ENCODE measurements at regions not wholly inside any gene's neighbourhood (a gene's known extent, or its start where the extent isn't known, plus 50 kb on each side); places are given as distances from the start of the nearest gene placed in this dataset.

DNA sequence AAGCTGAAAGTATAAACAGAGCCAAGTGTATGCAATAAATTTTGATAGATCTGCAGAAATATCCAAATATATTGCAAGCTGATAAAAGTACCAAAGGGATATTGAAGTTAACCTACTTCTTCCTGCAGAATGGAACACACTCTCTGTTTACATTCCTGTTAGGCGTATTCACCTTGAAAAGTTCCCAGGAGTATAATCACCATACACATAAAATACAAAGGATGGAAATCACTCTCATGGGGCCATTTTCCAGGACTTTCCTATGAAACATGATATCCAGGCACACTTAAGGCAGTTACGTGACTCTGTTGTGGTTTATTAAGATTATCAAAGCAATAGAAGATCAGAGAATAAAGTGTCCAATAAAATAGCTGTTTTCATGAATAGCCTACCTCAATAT lies 1142.3 kb downstream of the NLGN4X start:
- TF ChIP-seq PATZ1 (CRISPR knock-in tag; IDR thresholded peaks at IDR 0.05; ENCODE audit: borderline replicate concordance): no peak
- no peak for TF ChIP-seq CSDC2 (CRISPR knock-in tag; IDR thresholded peaks at IDR 0.05)
- TF ChIP-seq BACH2 (CRISPR knock-in tag; IDR thresholded peaks at IDR 0.05; ENCODE audit: borderline replicate concordance): no peak
- no peak for TF ChIP-seq ISL1 (CRISPR knock-in tag; IDR thresholded peaks at IDR 0.05)
- TF ChIP-seq TCF4 (CRISPR knock-in tag; IDR thresholded peaks at IDR 0.05; ENCODE audit: borderline replicate concordance): no peak
- no peak for TF ChIP-seq SNAI2 (CRISPR knock-in tag; IDR thresholded peaks at IDR 0.05)
- TF ChIP-seq, protein P1, sequence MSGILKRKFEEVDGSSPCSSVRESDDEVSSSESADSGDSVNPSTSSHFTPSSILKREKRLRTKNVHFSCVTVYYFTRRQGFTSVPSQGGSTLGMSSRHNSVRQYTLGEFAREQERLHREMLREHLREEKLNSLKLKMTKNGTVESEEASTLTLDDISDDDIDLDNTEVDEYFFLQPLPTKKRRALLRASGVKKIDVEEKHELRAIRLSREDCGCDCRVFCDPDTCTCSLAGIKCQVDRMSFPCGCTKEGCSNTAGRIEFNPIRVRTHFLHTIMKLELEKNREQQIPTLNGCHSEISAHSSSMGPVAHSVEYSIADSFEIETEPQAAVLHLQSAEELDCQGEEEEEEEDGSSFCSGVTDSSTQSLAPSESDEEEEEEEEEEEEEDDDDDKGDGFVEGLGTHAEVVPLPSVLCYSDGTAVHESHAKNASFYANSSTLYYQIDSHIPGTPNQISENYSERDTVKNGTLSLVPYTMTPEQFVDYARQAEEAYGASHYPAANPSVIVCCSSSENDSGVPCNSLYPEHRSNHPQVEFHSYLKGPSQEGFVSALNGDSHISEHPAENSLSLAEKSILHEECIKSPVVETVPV (CRISPR knock-in tag; IDR thresholded peaks at IDR 0.05): no peak
- TF ChIP-seq RARB (CRISPR knock-in tag; IDR thresholded peaks at IDR 0.05): no peak
- no peak for TF ChIP-seq ARNTL (CRISPR knock-in tag; IDR thresholded peaks at IDR 0.05; ENCODE audit: borderline replicate concordance, low read depth)
- no peak for TF ChIP-seq GLIS3 (CRISPR knock-in tag; IDR thresholded peaks at IDR 0.05)
- no peak for TF ChIP-seq ZFP3 (CRISPR knock-in tag; IDR thresholded peaks at IDR 0.05)
- no peak for TF ChIP-seq ZNF70 (CRISPR knock-in tag; IDR thresholded peaks at IDR 0.05)
- TF ChIP-seq ESRRG (CRISPR knock-in tag; IDR thresholded peaks at IDR 0.05): no peak
- no peak for TF ChIP-seq PPARA (CRISPR knock-in tag; IDR thresholded peaks at IDR 0.05; ENCODE audit: borderline replicate concordance)
- no peak for TF ChIP-seq OSR1 (CRISPR knock-in tag; IDR thresholded peaks at IDR 0.05)
- no peak for TF ChIP-seq TOX (CRISPR knock-in tag; IDR thresholded peaks at IDR 0.05; ENCODE audit: borderline replicate concordance)
- TF ChIP-seq, protein P2, sequence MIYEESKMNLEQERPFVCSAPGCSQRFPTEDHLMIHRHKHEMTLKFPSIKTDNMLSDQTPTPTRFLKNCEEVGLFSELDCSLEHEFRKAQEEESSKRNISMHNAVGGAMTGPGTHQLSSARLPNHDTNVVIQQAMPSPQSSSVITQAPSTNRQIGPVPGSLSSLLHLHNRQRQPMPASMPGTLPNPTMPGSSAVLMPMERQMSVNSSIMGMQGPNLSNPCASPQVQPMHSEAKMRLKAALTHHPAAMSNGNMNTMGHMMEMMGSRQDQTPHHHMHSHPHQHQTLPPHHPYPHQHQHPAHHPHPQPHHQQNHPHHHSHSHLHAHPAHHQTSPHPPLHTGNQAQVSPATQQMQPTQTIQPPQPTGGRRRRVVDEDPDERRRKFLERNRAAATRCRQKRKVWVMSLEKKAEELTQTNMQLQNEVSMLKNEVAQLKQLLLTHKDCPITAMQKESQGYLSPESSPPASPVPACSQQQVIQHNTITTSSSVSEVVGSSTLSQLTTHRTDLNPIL (CRISPR knock-in tag; IDR thresholded peaks at IDR 0.05; ENCODE audit: low read depth): no peak

DNA sequence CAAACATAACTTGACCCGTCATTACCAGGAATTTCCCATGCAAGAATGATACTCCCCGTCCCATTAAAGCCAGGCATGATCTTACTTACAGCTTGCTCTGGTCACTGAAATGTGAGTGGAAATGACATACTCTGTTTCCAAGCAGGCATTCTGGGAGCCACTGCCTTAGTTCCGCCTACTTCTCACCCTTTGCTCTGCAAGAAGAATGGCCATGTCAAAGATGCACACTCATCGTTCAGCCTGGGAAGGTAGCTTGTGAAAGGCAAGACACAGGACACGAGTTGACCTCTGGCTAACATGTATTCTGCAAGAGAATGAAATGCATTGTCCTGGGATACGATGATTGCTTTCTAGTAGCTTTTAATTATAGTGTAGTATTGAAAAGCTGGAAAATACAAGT lies 1144.4 kb downstream of the NLGN4X start:
- TF ChIP-seq, protein P3, sequence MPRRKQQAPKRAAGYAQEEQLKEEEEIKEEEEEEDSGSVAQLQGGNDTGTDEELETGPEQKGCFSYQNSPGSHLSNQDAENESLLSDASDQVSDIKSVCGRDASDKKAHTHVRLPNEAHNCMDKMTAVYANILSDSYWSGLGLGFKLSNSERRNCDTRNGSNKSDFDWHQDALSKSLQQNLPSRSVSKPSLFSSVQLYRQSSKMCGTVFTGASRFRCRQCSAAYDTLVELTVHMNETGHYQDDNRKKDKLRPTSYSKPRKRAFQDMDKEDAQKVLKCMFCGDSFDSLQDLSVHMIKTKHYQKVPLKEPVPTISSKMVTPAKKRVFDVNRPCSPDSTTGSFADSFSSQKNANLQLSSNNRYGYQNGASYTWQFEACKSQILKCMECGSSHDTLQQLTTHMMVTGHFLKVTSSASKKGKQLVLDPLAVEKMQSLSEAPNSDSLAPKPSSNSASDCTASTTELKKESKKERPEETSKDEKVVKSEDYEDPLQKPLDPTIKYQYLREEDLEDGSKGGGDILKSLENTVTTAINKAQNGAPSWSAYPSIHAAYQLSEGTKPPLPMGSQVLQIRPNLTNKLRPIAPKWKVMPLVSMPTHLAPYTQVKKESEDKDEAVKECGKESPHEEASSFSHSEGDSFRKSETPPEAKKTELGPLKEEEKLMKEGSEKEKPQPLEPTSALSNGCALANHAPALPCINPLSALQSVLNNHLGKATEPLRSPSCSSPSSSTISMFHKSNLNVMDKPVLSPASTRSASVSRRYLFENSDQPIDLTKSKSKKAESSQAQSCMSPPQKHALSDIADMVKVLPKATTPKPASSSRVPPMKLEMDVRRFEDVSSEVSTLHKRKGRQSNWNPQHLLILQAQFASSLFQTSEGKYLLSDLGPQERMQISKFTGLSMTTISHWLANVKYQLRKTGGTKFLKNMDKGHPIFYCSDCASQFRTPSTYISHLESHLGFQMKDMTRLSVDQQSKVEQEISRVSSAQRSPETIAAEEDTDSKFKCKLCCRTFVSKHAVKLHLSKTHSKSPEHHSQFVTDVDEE (CRISPR knock-in tag; IDR thresholded peaks at IDR 0.05): no peak
- TF ChIP-seq TCF4 (CRISPR knock-in tag; IDR thresholded peaks at IDR 0.05; ENCODE audit: borderline replicate concordance) (no peak), RARB (CRISPR knock-in tag; IDR thresholded peaks at IDR 0.05) (no peak)
- no peak for ATAC-seq

More for the DNA sequence above, 1142.3 kb downstream of the NLGN4X start:
- ATAC-seq: no peak

GRCh38 chrX:5082705-5083104 lies 1146.0 kb downstream of the NLGN4X start:
- no peak for TF ChIP-seq GLIS3 (CRISPR knock-in tag; IDR thresholded peaks at IDR 0.05)
- TF ChIP-seq TCF4 (CRISPR knock-in tag; IDR thresholded peaks at IDR 0.05; ENCODE audit: borderline replicate concordance): no peak
- no peak for TF ChIP-seq ZFP3 (CRISPR knock-in tag; IDR thresholded peaks at IDR 0.05)
- no peak for TF ChIP-seq RARB (CRISPR knock-in tag; IDR thresholded peaks at IDR 0.05)
- ATAC-seq: no peak

DNA sequence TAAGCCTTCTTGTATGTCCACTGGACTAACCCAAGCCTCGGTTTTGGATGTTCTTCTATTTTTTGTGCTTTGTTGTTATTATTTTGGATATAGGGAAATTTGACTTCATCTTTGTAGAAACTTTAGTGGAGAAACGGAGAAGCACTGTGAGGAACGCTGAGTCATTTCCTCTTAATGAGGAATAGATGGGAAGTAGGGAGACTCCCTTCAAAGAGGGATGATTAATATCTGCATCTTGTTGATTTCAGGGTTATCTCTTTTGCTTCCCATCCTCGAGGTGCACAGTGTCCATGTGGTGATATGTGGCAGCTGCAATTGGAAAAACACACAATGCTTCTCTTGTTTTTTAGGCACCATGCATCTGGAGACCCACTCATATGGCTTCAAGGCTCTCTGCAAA lies 1147.9 kb downstream of the NLGN4X start:
- no peak for ATAC-seq
- no peak for TF ChIP-seq ZFP30 (CRISPR knock-in tag; IDR thresholded peaks at IDR 0.05)
- no peak for TF ChIP-seq ESRRG (CRISPR knock-in tag; IDR thresholded peaks at IDR 0.05)
- TF ChIP-seq ZNF8 (CRISPR knock-in tag; IDR thresholded peaks at IDR 0.05): no peak
- no peak for TF ChIP-seq ZNF565 (CRISPR knock-in tag; conservative IDR thresholded peaks at IDR 0.05; ENCODE audit: low read depth)
- no peak for TF ChIP-seq ZFP3 (CRISPR knock-in tag; IDR thresholded peaks at IDR 0.05)
- no peak for TF ChIP-seq PATZ1 (CRISPR knock-in tag; IDR thresholded peaks at IDR 0.05; ENCODE audit: borderline replicate concordance)
- TF ChIP-seq, protein P1 (CRISPR knock-in tag; IDR thresholded peaks at IDR 0.05): no peak
- TF ChIP-seq ISL1 (CRISPR knock-in tag; IDR thresholded peaks at IDR 0.05): no peak
- TF ChIP-seq, protein P2 (CRISPR knock-in tag; IDR thresholded peaks at IDR 0.05; ENCODE audit: low read depth): no peak
- no peak for TF ChIP-seq OSR1 (CRISPR knock-in tag; IDR thresholded peaks at IDR 0.05)
- no peak for TF ChIP-seq BACH2 (CRISPR knock-in tag; IDR thresholded peaks at IDR 0.05; ENCODE audit: borderline replicate concordance)
